ENCODE measurements at regions not wholly inside any gene's neighbourhood (a gene's known extent, or its start where the extent isn't known, plus 50 kb on each side); places are given as distances from the start of the nearest gene placed in this dataset.

DNA sequence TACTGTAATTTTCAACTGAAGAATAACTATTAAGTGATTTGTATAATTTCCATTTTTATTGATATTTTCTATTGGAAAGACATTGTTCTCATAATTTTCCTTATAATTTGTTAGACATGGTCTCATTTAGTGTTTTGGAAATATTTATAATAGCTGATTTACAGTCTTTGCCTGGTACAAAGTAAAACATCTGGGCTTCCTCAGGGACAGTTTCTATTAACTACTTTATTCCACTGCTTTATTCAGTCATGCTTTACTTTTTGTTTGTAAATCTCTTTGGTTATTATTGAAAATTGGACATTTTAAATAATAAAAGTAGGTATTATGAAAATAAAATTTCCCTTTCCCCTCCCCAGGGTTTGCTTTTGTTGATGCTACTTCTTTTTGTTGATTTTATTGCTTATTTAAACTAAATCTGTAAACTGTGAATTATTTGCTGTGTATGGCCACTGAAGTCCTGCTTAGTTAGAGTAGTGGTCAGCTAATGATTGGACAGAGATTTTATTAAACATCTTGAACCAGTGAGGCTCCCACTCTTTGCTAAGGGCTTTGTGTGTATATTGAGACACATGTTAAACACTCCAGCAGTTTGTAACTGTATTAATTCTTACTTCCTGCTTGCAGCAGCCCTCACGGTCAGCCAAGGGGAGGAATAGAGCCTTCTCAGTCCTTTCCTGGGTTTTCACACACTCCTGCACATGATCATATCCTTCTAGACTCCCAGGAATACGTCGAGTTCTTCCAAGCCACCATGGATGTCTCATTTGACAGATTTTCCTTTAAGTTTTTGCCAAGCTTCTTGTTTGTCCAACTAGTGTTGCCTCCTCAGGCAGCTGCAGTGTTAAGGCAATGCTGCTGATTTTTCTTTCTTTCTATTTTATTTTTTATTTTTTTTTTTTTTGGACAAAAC lies 994.6 kb upstream of the PRMT6 start:
- TF ChIP-seq, protein P1, sequence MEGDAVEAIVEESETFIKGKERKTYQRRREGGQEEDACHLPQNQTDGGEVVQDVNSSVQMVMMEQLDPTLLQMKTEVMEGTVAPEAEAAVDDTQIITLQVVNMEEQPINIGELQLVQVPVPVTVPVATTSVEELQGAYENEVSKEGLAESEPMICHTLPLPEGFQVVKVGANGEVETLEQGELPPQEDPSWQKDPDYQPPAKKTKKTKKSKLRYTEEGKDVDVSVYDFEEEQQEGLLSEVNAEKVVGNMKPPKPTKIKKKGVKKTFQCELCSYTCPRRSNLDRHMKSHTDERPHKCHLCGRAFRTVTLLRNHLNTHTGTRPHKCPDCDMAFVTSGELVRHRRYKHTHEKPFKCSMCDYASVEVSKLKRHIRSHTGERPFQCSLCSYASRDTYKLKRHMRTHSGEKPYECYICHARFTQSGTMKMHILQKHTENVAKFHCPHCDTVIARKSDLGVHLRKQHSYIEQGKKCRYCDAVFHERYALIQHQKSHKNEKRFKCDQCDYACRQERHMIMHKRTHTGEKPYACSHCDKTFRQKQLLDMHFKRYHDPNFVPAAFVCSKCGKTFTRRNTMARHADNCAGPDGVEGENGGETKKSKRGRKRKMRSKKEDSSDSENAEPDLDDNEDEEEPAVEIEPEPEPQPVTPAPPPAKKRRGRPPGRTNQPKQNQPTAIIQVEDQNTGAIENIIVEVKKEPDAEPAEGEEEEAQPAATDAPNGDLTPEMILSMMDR (IDR thresholded peaks at IDR 0.05; ENCODE audit: low read length) = no peak
- TF ChIP-seq EZH2 (optimal IDR thresholded peaks at IDR 0.05; ENCODE audit: low read depth, low read length) (no peak), EZH2phosphoT487 (IDR thresholded peaks at IDR 0.05; ENCODE audit: low read length) (no peak)

Data from MM.1S (cell line).